Left forelimb (tissue), 1 donor: ENCODE measurements at regions not wholly inside any gene's neighbourhood (a gene's known extent, or its start where the extent isn't known, plus 50 kb on each side); places are given as distances from the start of the nearest gene placed in this dataset.
"Not testable (repeated sequence)": the region's sequence is repeated elsewhere in the genome, so short reads cannot be mapped to it uniquely, and the experiment has no call there.

Source experiments
- DNase-seq: peaks from one replicate; pipeline ENCODE4 v3.0.0-alpha.2; 2018; ENCODE audit warnings: low spot score

DNA sequence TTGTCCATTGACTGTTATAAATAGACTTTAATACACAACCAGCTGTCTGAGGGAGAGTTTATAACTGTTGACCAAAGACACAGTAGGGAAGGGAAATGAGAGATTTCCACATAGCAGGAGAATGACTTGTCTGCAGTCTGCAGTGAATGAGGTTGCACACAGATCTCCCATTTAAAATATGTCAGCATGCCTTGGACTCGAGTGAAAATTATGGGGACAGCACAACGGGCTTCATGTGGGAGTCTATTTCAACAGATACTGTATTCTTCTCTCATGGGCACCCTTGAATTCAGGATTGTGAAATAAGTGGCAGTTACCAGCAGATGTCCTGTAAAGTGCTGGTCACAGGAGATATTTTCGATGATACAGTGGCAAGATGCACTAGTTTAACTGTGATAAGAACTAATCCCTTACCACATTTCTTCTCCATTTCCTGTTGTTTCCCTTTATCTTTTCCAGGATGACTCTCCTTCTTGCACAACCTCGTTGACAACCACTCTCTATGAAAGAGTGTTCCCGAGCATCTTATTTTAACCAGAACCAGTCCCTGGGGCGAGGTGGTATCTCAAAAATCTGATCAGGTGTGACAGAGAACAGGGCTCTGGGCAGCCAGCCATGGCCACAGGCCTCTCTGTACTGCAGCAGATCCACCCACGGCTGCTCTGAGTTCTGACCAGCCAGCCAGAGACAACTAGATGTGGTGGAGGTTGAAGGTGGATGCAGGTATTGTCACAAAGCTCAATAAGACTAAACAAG lies 51.5 kb upstream of the MAP3K1 start:
- no peak for DNase-seq

DNA sequence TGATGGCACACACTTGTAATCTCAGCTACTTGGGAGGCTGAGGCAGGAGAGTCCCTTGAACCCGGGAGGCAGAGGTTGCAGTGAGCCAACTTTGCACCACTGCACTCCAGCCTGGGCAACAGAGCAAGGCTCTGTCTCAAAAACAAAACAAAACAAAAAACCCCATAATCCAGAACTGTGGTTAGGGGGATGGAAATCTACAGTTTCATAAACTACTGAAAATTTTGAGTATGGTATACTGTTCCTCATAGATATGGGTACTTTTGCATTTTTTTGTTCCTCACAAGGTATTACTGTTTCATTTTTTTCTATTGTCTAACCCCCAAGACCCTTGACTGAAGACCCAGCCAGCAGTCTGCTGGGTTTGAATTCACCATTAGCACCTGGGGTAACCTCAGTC lies 52.2 kb upstream of the MAP3K1 start:
- no peak for DNase-seq

DNA sequence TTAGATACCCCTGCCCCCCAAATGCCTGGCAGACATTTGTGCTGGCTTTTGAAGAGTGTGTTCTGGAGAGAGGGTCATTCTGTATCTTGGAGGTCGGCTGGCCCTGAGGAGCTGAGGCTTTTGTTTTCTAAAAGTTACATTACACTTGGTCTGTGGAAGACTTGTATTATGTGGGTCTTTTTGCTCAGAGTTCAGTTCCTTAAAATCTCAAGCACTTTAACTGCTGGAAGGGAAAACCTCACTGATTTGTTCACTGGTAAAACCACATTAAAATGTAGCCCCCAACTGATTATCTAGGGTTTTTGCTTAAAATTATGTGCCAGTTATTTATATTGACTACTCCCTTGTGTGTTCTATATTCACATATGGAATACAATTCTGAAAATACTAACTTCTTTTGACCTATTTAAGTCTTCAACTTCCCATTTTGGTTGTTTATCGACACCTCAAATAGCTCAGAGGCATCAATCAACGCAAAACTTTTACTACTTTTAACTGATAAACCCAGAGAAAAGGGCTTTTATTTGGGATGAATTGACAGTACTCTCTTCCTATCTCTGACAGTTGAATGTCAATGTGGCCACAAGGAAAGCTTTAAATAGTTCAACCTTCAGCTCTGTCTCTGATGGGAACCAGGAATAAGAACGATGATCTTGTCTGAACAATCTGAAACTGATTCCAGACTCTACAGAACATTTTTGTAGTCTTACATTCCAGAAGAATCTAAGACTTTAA lies 54.0 kb upstream of the MAP3K1 start:
- DNase-seq: no peak

DNA sequence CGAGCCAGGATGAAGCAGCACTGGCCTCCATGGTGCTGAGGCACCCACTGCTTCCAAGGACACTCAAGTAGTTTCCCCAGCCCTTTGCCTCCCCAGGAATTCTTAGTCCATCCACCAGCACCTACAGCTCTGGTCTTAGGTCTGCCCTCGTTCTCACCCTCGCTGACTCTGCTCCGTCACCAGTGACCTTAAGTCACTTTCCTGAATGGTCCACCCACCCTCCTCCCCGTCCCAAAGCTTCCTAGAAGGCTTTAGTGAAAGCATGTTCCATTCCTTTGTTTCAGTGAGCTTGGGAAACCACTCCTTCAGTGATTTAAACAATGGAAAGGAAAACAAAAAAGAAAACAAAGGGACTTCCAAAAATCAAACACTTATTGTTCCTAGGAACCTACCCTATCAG lies 54.6 kb upstream of the MAP3K1 start:
- no peak for DNase-seq

DNA sequence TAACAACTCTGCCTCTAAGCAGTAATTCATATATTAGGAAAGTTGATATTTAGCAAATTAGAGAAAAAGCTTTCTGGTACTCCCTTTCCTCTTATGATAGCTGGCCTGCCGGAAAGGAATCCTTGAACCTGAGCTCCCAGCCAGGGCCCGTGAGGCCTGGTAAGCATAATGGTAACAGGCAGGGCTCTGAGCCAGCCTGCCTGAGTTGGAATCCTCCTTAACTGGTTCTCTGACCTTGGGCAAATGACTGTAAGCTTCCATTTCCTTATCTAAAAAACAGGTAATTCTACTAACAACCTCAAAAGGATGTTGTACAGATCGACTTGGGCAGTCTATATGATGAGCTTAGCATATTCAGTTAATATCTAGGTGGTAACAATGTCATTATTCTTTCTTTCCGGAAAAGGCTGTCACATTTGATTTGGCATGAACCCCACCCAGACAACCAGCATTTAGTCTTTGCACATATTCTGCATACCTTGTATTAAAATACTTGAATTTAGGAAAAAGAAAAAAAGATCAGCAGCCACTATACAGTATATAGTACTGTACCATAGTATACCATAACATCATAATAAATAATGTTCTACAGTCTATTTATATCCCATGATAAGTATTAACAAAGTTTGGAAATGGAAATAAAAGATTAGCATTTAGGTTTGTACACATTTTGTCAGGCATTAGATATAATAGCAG lies 55.7 kb upstream of the MAP3K1 start:
- no peak for DNase-seq

DNA sequence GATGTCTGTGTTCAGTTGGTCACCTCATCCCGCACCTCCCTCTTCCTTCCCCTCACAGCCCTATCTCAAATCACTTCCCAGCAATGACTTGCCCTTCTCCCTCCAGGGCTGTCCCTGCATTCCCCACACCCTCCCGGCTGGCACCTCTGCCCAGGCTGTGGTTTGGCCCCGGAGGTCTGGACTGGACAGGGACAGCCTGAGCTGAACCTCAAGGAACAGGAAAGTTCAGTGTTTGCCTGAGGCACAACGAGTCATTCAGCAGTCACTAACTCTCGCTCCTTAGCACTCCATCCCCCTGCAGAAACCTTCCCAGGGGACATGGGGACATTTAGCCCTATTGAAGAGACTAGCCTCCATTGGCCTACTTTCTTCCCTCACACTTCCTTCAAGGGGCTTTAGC lies 58.3 kb upstream of the MAP3K1 start:
- DNase-seq: no peak

DNA sequence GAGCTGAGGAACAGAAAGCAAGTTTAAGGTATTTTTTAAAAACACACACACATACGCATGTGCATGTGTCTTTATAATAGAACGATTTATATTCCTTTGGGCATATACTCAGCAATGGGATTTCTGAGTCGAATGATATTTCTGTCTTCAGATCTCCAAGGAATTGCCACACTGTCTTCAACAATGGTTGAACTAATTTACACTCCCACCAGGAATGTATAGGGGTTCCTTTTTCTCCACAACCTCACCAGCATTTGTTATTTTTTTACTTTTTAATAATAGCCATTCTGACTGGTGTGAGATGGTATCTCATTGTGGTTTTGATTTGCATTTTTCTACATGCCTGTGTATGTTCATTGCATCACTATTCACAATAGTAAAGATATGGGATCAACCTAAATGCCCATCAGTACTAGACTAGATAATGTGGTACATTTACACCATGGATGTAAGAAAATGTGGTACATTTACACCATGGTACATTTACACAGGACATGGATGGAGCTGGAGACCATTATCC lies 60.3 kb upstream of the MAP3K1 start:
- no peak for DNase-seq

DNA sequence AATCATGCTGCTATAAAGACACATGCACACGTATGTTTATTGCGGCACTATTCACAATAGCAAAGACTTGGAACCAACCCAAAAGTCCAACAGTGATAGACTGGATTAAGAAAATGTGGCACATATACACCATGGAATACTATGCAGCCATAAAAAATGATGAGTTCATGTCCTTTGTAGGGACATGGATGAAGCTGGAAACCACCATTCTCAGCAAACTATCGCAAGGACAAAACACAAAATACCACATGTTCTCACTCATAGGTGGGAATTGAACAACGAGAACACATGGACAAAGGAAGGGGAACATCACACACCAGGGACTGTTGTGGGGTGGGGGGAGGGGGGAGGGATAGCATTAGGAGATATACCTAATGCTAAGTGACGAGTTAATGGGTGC lies 61.8 kb upstream of the MAP3K1 start:
- not testable (repeated sequence) for DNase-seq

DNA sequence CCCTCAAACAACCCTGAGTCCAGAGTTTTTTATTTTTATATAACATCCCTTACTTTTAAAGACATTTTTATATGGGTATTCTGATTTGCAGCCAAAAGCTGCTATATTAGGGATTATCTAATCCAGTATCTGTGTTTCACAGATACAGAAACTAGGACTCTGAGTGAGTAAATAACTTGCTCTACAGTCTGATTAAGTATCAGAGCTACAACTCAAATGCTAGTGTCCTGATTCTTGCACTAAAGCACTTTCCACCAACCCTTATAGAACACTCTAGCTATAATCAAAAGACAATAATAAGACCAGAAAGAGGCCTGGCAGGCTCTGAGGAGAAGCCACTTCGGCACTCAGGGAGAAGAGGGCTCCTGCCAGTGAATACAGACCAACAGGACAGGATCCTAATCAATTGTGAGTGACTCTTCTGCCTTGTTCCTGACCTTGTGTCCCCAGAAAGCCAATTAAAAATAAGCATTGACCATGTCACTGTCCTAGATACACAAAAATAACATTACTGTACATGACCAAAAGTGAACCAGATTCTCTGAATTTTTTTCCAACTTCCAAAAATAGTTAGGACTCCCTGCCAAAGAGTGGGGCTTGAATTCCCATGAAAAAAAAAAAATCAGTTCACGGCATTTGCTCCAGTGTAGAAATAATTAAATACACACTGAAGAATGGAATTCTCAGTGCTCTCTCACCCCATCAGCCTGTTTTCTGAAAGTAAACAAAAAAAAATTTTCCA lies 63.6 kb upstream of the MAP3K1 start:
- no peak for DNase-seq

DNA sequence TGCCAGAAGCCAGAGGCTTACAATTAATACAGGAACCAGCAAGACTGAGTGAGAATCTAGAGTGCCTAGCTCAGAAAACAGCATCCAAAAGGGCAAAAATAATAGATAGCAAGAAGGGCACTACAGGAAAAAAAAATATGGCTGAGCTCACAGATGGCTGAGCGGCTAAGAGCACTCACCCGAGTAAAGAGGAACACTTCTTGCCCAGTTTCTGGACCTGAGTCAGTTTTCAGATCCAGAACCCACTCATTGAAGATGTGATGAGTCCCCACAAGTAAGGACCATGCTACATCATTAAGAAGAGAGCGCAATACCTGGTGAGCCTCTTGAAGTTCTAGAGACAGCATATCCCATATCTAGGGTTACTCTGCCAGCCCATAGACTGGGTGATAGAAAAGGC lies 65.5 kb upstream of the MAP3K1 start:
- no peak for DNase-seq

DNA sequence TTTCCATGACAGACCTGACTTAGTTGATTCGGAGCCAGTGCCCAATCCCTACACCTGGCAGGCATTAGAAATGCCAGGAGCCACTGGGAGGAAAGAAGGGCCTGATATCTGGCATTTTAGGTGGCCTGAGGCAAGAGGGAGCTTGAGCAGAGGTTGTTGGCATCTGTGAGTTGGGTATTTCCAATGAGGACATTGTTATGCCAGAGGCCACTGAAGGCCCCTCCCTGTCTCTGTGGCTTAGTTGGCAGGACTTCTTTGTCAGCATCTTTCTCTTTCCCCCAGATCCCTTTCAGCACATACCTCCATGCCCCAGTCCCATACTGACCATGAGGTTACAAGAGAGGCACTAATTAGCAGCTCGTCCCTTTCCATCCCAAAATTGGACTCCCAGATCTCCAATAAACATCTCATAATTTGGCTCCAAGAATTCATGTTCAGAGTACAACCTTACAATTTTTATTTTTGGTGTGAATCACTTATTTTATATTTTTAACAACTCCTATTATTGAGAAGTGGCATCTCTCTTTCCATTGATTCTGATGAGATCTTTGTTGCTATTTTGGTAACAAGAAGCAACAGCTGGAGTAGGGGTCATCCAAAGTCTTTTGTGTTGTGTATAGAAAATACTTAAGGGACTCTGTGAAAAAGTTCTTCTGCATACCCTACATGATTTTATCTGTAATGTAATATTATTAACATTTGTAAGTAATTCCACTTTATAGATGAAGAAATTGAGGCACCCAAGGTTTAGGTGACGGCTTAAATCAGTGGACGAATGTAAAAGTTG lies 68.6 kb upstream of the MAP3K1 start:
- no peak for DNase-seq

DNA sequence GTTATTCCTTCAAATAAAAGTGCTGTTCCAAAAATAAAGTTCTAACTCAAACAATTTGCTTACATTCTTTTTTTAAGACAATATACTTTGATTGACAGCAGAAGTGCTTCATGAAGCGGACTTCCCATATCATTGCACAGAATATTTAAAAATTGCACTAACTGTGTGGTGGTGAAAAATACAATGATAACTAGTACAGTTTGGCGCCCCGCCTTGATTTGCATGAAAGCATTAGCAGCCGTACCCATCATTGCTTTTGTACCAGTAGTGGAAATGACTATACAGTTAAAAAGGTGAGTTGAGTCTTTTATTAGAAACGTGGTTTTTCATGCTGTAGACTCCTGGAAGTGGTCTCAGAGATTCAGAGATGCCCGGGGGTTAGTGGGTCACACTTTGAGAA lies 69.5 kb upstream of the MAP3K1 start:
- no peak for DNase-seq

DNA sequence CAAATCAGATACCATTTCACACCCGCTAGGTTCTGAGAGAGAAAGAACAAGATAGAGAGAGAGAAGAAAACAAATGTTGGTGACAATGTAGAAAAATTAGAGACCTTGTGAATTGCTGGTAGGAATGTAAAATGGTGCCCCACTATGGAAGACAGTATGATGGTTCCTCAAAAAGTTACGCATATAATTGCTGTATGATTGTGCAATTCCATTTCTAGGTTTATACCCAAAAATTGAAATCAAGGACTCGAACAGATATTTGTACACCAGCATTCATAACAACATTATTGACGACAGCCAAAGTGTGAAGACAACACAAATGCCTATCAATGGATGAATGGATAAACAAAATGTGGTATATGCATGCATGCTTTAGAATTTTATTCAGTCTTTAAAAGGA lies 74.5 kb upstream of the MAP3K1 start:
- DNase-seq: no peak

DNA sequence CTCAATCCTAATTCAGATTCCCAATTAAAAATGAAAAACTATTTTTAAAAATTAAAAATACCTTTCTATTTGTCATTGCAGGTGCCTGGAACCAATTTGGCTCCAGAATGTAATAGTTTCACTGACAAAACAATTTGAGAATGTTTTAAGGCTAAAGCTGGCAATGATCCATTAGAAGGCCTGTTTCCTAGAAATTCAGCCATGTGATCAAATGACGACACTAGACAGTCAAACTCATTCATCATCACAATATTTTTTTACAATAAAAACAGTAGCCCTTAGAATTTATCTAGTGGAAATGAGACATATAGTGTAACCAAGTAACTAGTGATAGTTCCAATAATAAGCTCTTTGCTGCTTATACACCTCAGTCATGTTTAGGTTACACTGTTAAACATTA lies 75.4 kb upstream of the MAP3K1 start:
- no peak for DNase-seq

DNA sequence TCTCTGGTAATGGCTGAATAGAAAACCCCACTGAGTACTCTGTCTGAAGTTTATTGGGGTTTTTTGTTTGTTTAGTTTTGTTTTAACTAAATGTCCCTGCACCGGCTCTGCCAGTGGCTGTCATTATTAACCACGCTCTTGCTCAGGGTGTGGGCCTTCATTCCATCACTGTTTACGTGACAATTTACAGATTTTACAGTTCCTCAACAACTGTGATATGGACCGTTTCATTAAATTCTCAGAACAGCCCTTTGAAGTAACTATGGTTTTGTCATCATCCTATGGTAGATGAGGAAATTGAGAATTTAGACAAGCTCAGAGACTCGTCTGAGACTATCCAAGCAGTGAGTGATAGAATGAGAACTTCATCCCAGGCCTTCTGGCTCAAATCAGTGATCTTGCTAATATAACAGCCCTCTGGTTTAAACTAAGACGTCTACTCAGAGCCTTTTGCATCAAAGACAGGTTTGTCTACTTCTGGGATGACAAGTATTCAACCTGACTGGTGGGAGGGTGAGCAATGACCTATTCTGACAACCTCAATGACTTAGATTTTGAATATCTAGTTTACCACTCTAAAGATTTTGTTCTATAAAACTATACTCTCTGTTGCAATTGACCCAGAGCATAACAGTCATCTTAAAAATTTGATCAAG lies 77.3 kb upstream of the MAP3K1 start:
- DNase-seq: no peak

DNA sequence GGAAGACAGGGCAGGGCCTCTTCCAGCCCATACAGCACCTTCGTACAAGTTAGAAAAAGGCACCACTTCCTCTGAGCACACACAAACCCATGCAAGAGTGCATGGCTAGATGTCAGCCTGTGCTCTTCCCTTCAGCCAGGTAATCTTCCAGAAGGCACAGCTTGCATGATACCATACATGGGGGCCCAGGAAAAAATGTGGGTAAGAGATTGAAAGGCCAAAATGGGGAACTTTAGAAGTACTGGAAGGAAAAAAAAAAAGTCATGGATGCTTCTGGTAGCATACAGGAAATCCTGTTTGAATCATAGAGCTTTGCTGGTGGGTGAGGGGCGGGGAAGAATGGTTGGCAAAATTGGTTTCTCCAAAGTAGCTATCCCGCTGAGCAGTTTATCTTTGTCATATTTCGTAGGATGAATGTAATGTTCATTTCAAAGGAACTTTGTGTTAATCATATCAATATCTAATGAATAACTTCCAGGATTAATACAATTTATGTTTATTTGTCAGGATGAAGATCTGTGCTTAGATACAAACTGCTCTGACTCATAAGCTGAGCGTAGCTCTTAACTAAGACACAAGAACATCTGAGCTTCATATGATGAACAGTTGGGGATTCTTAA lies 78.2 kb upstream of the MAP3K1 start:
- no peak for DNase-seq

DNA sequence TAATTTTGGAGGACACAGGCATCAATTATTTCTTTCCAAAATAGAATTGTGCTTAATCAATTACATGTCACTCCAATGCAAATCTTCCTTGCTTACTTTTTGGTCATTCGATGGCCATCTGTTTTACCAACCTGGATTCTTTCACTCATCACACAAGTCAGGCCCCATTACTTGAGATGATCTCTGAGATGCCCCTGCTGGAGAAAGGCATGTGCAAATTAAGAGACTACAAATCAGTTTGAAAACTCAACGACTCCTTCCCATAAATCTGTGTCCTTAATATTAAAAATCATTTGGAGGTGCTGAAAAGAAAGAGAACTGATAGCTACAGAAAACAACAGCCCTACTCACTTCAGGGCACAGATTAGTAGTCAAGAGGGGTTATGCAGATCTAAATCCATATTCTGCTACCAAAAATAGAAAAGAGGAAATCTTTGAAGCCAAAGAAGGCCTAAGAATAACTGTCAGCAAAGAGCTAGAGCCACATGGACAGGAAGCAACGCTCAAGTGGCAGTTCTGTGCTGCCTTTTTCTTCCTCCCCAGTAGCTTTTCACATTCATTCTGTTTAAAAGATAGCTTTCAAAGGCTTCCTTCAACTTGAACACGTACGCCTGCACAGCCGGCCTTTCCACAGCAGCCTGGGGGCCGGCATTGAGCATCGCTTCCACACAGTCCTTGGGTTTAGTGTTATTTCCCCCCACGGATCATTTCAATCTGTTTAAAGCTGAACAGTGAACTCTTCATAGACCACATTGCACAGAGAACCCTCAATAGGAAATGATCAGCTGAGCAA lies 79.3 kb upstream of the MAP3K1 start:
- no peak for DNase-seq

DNA sequence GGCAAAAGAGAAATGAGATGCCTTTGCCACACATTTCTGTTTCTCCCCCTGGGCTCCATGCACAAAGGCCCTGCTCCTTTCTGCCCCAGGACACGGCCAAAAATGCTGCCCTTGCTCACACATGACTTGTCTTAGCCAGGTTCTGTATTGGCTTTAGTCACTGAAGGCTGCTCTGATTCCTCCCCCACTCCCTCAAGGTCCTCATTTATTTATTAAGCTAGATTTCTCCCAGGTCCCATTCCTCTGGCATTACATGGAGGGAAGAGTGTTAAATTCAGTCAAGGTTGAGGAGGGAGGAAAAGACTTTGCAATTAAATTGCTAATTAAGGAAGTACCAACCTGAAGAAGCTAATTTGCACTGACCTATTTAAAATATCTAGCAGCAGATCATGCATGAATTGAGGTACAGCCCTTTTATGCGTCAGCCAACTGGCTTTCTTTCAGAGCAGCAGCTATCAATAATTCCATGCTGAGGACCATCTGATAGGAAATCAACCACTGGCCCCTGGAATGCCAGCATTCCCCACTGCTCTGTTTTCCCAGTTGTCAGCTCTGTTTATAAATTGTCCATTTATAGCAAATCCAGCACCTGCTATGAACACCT lies 81.2 kb upstream of the MAP3K1 start:
- no peak for DNase-seq

DNA sequence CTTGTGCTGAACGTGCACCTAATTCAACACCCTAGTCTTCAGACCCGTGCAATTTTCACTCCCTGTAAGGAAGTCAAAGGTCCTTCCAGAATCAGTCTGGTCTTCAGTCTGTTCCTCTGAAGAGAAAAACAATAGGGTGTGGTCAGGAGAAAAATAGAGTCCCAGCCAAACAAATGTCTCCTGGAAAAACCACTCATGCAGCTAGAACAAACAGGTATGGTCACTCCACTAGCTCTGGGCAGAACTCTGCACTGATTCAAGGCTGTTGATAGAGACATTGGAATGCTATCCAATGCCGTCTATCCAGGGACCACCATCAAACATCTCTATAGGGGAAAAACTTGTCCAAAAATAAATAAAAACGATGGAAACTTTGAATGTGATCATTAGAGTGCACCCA lies 81.8 kb upstream of the MAP3K1 start:
- DNase-seq: no peak
